ENCODE measurements at regions not wholly inside any gene's neighbourhood (a gene's known extent, or its start where the extent isn't known, plus 50 kb on each side); places are given as distances from the start of the nearest gene placed in this dataset.
"Not testable (repeated sequence)": the region's sequence is repeated elsewhere in the genome, so short reads cannot be mapped to it uniquely, and the experiment has no call there.

DNA sequence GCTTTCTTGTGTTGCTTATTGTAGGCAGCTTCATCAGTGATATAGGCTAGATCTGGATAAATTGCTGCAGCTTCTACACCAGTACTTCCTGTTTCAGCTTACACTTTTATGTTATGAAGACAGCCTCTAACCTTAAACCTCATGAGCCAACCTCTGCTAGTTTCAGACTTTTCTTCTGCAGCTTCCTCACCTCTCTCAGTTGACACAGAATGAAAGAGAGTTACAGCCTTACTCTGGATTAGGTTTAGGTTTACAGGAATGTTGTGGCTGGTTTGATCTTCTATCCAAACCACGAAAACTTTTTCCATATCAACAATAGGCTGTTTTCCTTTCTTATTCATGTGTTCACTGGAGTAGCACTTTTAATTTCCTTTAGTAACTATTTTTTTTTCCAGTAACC is 76.9 kb upstream of the RNPC3 start:
- no peak for DNase-seq (ENCODE audit: low read depth)
- TF ChIP-seq, protein P1, sequence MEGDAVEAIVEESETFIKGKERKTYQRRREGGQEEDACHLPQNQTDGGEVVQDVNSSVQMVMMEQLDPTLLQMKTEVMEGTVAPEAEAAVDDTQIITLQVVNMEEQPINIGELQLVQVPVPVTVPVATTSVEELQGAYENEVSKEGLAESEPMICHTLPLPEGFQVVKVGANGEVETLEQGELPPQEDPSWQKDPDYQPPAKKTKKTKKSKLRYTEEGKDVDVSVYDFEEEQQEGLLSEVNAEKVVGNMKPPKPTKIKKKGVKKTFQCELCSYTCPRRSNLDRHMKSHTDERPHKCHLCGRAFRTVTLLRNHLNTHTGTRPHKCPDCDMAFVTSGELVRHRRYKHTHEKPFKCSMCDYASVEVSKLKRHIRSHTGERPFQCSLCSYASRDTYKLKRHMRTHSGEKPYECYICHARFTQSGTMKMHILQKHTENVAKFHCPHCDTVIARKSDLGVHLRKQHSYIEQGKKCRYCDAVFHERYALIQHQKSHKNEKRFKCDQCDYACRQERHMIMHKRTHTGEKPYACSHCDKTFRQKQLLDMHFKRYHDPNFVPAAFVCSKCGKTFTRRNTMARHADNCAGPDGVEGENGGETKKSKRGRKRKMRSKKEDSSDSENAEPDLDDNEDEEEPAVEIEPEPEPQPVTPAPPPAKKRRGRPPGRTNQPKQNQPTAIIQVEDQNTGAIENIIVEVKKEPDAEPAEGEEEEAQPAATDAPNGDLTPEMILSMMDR (IDR thresholded peaks at IDR 0.05; ENCODE audit: low read depth, low read length, missing control alignments), result no peak
- H3K4me3 ChIP-seq (ENCODE audit: low read depth, low read length), result no peak overlapping the region

DNA sequence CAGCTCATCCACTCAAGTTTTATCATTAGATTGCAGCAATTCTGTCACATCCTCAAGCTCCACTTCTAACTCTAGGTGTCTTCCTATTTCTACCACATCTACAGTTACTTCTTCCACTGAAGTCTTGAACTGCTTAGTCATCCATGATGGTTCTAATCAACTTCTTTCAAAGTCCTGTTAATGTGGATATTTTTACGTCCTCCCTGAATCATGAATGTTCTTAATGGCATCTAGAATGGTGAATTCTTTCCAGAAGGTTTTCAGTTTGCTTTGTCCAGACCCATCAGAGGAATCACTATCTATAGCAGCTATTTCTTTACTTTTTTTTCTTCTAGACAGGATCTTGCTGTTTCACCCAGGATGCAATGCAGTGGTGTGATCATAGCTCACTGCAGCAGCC is 78.0 kb upstream of the RNPC3 start:
- DNase-seq (ENCODE audit: low read depth), result no peak
- TF ChIP-seq, protein P1 (IDR thresholded peaks at IDR 0.05; ENCODE audit: low read depth, low read length, missing control alignments), result no peak
- H3K4me3 ChIP-seq (ENCODE audit: low read depth, low read length), result no peak overlapping the region

DNA sequence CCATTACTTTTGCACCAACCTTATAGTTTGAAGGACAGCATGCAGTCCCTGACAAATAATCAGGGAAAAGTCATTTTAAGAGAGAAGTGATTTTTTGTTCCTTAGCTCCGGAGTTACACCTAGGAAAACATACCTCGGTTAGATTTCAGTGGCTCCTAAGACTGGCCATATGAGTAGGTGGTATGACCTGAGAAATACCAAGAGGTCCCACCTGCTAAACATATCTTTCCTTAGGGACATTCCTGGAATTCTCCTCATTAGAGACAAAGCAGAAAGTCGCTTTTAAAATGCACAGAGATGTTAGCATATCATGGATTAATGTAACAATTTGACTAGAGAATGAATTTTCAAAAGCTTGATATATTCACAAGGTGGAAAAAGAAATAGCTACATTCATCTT is 84.2 kb upstream of the RNPC3 start:
- H3K4me3 ChIP-seq (ENCODE audit: low read depth, low read length), result no peak overlapping the region
- TF ChIP-seq, protein P1 (IDR thresholded peaks at IDR 0.05; ENCODE audit: low read depth, low read length, missing control alignments), result no peak
- DNase-seq (ENCODE audit: low read depth), result no peak

DNA sequence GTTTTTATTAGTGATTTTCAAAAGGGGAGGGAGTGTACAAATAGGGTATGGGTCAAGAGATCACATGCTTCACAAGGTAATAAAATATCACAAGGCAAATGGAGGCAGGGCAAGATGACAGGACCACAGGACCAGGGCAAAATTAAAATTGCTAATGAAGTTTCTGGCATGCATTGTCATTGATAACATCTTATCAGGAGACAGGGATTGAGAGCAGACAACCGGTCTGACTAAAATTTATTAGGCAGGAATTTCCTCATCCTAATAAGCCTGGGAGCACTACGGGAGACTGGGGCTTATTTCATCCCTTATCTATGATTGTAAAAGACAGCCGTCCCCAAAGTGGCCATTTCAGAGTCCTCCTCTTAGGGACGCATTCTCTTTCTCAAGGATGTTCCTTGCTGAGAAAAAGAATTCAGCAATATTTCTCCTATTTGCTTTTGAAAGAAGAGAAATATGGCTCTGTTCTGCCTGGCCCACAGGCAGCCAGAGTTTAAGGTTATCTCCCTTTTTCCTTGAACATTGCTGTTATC is 88.9 kb upstream of the RNPC3 start:
- DNase-seq (ENCODE audit: low read depth); H3K4me3 ChIP-seq (ENCODE audit: low read depth, low read length): not testable (repeated sequence)

DNA sequence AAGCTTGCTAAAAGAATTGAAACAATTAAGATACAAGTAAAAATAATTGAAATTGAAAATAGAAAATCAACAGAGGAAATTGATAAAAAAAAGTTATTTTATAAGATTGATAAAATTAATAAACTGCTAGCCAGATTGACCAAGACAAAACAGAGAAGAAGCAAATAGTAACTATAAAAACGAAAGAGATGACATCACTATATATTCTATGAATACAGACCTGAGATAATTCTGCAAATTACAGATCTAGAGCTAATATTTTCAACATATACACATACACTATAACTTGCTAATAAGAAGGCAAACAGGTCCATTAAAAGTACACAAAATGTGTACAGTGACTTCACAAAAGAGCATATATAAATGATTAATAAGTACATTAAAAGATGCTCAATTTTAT is 90.1 kb upstream of the RNPC3 start:
- no peak for DNase-seq (ENCODE audit: low read depth)
- H3K4me3 ChIP-seq (ENCODE audit: low read depth, low read length), result no peak overlapping the region
- TF ChIP-seq, protein P1 (IDR thresholded peaks at IDR 0.05; ENCODE audit: low read depth, low read length, missing control alignments), result no peak

DNA sequence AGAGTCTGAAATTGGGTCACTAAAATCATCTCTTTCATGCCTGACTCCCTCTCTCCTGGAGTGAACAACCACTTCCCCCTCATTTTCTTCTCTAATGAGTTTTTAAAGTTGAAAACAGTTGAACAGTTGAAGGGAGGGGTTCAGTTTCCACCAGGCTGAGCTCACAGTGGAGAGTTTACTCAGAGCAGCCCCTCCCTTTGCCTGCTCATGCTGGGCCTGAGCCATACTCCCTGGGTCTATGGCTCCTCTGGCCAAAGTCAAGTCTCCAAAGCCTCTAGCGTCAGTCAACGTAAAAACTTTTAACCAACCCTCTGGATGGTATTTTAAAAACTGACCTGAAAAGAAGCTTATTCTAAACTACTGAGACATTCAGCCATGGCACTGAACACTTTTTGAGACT is 100.8 kb upstream of the RNPC3 start:
- H3K4me3 ChIP-seq (ENCODE audit: low read depth, low read length), result no peak overlapping the region
- TF ChIP-seq, protein P1 (IDR thresholded peaks at IDR 0.05; ENCODE audit: low read depth, low read length, missing control alignments), result no peak
- no peak for DNase-seq (ENCODE audit: low read depth)

DNA sequence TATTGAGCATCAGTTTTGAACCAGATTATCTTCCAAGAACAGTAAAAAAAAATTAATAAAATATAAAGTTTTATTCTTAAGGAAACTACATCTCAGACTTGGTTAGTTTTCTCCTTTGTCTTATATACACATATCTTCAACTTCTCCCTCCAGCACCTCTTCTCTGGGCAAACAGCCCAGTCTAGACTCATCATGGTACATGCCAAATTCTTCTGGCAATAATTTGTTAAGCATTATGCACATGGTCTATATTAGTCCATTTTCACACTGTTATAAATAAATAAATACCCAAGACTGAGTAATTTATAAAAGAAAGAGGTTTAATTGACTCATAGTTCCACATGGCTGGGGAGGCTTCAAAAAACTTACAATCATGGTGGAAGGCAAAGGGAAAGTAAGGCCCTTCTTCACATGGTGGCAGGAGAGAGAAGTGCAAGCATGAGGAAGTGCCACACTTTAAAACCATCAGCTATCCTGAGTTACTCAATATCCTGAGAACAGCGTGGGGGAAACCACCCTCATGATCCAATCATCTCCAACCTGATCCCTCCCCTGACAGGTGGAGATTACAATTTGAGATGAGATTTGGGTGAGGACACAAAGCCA is 108.7 kb upstream of the RNPC3 start:
- TF ChIP-seq, protein P1 (IDR thresholded peaks at IDR 0.05; ENCODE audit: low read depth, low read length, missing control alignments), result no peak
- DNase-seq (ENCODE audit: low read depth), result no peak
- H3K4me3 ChIP-seq (ENCODE audit: low read depth, low read length), result no peak overlapping the region

Data from GM12864 (cell line).